DND-41 (cell line): ENCODE measurements at regions not wholly inside any gene's neighbourhood (a gene's known extent, or its start where the extent isn't known, plus 50 kb on each side); places are given as distances from the start of the nearest gene placed in this dataset.
A peak's percentile ranks its signal among the peaks of the same experiment; 100 is the strongest.

ENCODE experiments used
- ATAC-seq: fragments of 200-7000 bp; cut with Tn5 transposase; 3 replicates; pipeline ENCODE4 v1.9.1; 2021; ENCODE audit warnings: low read depth; ENCODE audit not compliant: insufficient read depth
- DNase-seq: peaks from one replicate; pipeline ENCODE4 v3.0.0-alpha.2; 2020
- H2AFZ ChIP-seq: 2 replicates; pipeline ENCODE4 v1.6.0; 2012; ENCODE audit warnings: low read depth, low read length
- H3K27ac ChIP-seq: 2 replicates; pipeline ENCODE4 v1.5.1; 2012; ENCODE audit warnings: low read length, inconsistent platforms
- H3K27me3 ChIP-seq: fragments of 200-600 bp; sonication (generic); 2 replicates; pipeline ENCODE4 v1.6.0; 2012; ENCODE audit warnings: low read length, mild to moderate bottlenecking, inconsistent platforms; ENCODE audit not compliant: insufficient read depth, poor library complexity
- H3K36me3 ChIP-seq: 2 replicates; pipeline ENCODE4 v1.5.1; 2012; ENCODE audit warnings: low read length, inconsistent platforms; ENCODE audit not compliant: insufficient read depth
- H3K4me1 ChIP-seq: 2 replicates; pipeline ENCODE4 v1.5.1; 2012; ENCODE audit warnings: mild to moderate bottlenecking, low read length; ENCODE audit not compliant: insufficient read depth
- H3K4me2 ChIP-seq: 2 replicates; pipeline ENCODE4 v1.6.0; 2012; ENCODE audit warnings: mild to moderate bottlenecking, moderate library complexity, low read length, inconsistent platforms; ENCODE audit not compliant: insufficient read depth
- H3K4me3 ChIP-seq, 2 experiments: fragments of 200-600 bp in 1 of 2; shearing (Covaris generic) in 1 of 2; 2 replicates each; pipeline ENCODE4 v1.5.1; 2012 to 2016; ENCODE audit warnings: inconsistent platforms in 2 of 2, low read length in 2 of 2, mild to moderate bottlenecking in 2 of 2, low read depth in 1 of 2, moderate library complexity in 1 of 2
- H3K79me2 ChIP-seq: 2 replicates; pipeline ENCODE4 v1.6.0; 2012; ENCODE audit warnings: low read length, inconsistent platforms; ENCODE audit not compliant: insufficient read depth
- H3K9ac ChIP-seq: 2 replicates; pipeline ENCODE4 v1.6.0; 2012; ENCODE audit warnings: low read depth, mild to moderate bottlenecking, inconsistent platforms, low read length, moderate library complexity
- H3K9me3 ChIP-seq: 2 replicates; pipeline ENCODE4 v1.5.1; 2012; ENCODE audit warnings: low read length, moderate library complexity, mild to moderate bottlenecking, inconsistent platforms; ENCODE audit not compliant: insufficient read depth, severe bottlenecking
- H4K20me1 ChIP-seq: 2 replicates; pipeline ENCODE4 v1.6.0; 2012; ENCODE audit warnings: low read length; ENCODE audit not compliant: insufficient read depth
- CTCF ChIP-seq: IDR thresholded peaks from 2 replicates; pipeline ENCODE4 v1.5.1; 2012; ENCODE audit warnings: borderline replicate concordance, low read length, moderate library complexity, mild to moderate bottlenecking; ENCODE audit not compliant: poor library complexity, severe bottlenecking; ENCODE audit errors: extremely low read depth
- EZH2 ChIP-seq: IDR thresholded peaks from 3 replicates; pipeline ENCODE4 v1.6.1; 2012; ENCODE audit warnings: borderline replicate concordance, low read depth, mild to moderate bottlenecking, moderate library complexity, low read length, inconsistent platforms; ENCODE audit not compliant: severe bottlenecking

GRCh38 chr3:109899925-109900324, 562.6 kb upstream of the DPPA4 start:
- peaks cover 28% of the 10 kb centered on the region for H3K4me1 ChIP-seq
- peak overlapping the region; percentile 39; the same call in 1 of the 2 replicates for H3K4me2 ChIP-seq
- no peaks in the 10 kb centered on the region for H3K36me3 ChIP-seq
- TF ChIP-seq EZH2 (no peak), CTCF (no peak)
- H3K27me3 ChIP-seq = no peaks in the 10 kb centered on the region
- H3K9ac ChIP-seq = no peak overlapping the region
- ATAC-seq (0 out of 3 replicates have a peak, but pooled peaks have one; percentile 7), DNase-seq (no peak)
- peaks cover 5% of the 10 kb centered on the region for H3K9me3 ChIP-seq
- H3K4me3 ChIP-seq = no peak overlapping the region
- H2AFZ ChIP-seq = no peak overlapping the region; the same call in 1 of the 2 replicates
- H4K20me1 ChIP-seq = no peaks in the 10 kb centered on the region
- peak overlapping the region; percentile 71 for H3K27ac ChIP-seq
- no peaks in the 10 kb centered on the region for H3K79me2 ChIP-seq

DNA sequence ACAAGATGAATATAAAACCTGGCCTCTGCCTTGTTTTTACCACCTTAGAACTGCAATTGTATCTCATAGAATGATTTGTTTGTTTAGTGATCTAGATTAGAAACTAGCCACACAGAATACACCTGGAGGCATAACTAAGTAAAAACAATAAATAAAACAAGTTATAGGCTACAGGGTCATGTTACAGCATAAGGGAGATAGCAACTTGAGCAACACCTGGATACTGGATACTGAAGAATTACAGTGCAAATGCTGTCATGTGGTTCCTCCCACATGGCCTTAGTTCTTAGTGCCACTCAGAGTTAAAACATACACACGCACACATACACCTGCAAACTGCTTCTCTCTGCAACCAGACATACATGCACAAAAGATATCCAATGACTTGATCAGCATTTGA, 563.4 kb upstream of the DPPA4 start:
- Histone ChIP-seq H3K27ac (peak overlapping the region; percentile 71), H3K27me3 (no peaks in the 10 kb centered on the region), H3K4me3 (no peak overlapping the region), H3K79me2 (no peaks in the 10 kb centered on the region), H2AFZ (peak overlapping the region; percentile 37; the same call in 1 of the 2 replicates), H3K4me2 (peak overlapping the region; percentile 39), H3K9ac (peak overlapping the region; percentile 21; the same call in 1 of the 2 replicates), H4K20me1 (no peaks in the 10 kb centered on the region), H3K36me3 (peaks cover under 1% of the 10 kb centered on the region; the same call in 1 of the 2 replicates), H3K9me3 (peaks cover 13% of the 10 kb centered on the region), H3K4me1 (peaks cover 28% of the 10 kb centered on the region)
- TF ChIP-seq CTCF (no peak), EZH2 (no peak)
- DNase-seq = peak; percentile 20
- ATAC-seq = peak; percentile 81

- H3K79me2 ChIP-seq = no peaks in the 10 kb centered on the region
- H3K9ac ChIP-seq = no peak overlapping the region
- no peaks in the 10 kb centered on the region for H3K27me3 ChIP-seq
- no peak overlapping the region for H3K4me2 ChIP-seq
- 0 out of 2 replicates have a peak overlapping the region, but pooled peaks have one; percentile 52 for H2AFZ ChIP-seq
- peaks cover 18% of the 10 kb centered on the region for H3K9me3 ChIP-seq
- ATAC-seq (no peak), DNase-seq (no peak)
- H4K20me1 ChIP-seq = no peaks in the 10 kb centered on the region
- no peak overlapping the region for H3K4me3 ChIP-seq
- TF ChIP-seq CTCF (no peak), EZH2 (no peak)
- no peak overlapping the region; the same call in 1 of the 2 replicates for H3K27ac ChIP-seq
- peaks cover 28% of the 10 kb centered on the region for H3K4me1 ChIP-seq
- H3K36me3 ChIP-seq = peaks cover 3% of the 10 kb centered on the region; the same call in 1 of the 2 replicates
Observed at GRCh38 chr3:109902549-109902948, 565.2 kb upstream of the DPPA4 start.
